GM21619 (cell line): ENCODE measurements at regions not wholly inside any gene's neighbourhood (a gene's known extent, or its start where the extent isn't known, plus 50 kb on each side); places are given as distances from the start of the nearest gene placed in this dataset.

Experiments used
- ATAC-seq: cut with Tn5 transposase; IDR thresholded peaks from one replicate; pipeline ENCODE4 v1.9.1; 2021; ENCODE audit not compliant: unreplicated experiment

- ATAC-seq, result no peak
Measured at GRCh38 chr13:83223546-83223945, 658.7 kb downstream of the SLITRK1 start.

DNA sequence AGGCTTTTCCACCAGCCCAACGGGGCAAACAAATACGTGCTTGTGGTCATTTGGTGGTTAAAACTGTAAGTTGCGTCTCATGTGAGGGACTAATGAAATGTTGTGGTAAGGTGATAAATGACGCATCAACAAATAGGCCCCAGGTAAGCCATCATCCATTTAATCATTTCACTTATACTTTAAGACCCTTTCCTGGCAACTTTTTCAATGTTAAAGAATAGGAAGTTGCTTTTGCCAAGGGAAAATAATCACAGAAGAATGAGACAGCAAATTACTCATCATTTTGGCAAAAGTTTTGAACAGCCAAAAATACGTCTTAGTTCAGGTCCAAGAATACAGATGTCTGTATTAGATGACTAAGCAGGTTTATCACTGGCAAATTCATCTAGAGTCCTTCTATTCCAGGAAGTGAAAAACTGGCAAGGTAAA, 660.4 kb downstream of the SLITRK1 start:
- ATAC-seq, result no peak

DNA sequence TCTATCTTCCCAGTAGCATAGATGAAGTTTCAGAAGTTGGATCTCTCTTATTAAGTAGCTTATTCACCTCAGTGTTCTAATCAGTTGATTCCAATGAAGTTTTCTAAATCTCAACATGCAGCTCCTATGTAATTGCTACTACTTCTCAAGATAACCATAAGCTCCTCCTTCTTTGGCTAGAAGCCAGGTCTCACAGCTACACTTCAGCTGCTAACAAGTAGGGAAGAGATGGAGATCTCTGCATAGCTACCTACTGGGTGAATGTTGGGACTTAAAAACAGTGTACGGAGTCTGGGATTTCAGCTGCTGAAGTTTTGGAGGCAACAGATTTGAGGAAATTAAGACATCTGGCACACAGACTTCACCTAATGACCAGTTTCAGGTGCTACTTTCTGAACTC, 661.0 kb downstream of the SLITRK1 start:
- ATAC-seq, result no peak

GRCh38 chr13:83220241-83220640, 662.0 kb downstream of the SLITRK1 start:
- no peak for ATAC-seq

DNA sequence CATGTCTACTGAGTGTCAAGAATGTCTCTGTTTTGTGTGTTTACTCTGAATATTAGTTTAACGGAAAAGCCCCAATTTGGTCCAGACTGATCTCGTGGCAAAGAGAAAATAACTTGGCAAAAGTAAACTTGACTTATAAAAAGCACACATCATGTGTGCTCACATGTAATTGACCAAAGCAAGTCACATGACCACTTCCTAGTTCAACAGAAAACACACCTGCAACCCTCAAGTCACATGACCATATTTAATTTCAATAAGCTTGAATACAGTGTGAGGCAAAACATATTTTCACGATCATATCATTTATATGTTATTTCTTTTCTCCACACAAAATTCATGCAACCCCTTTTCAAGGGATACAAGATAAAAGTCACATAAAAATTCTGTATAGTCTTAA, 662.4 kb downstream of the SLITRK1 start:
- ATAC-seq, result no peak

- ATAC-seq, result no peak
Measured at GRCh38 chr13:83216479-83217245, 665.6 kb downstream of the SLITRK1 start.

DNA sequence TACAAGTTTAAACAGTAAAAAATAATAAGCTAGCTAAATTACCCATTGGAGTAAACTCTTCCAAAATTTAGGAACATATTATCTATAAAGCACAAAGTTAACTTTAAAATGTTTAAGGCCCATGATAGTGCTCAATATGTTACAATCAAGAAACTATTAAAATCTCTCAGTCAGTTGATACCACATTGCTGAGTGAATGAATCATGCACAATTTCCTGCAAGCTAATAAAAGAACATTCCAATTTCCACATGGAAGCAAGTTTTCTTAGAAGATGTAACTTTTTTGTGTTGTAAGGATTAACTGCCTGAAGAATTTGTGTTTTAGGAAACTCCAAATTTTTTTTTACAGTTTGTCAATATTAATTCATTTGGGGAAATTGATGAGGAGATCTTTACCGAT, 666.6 kb downstream of the SLITRK1 start:
- ATAC-seq, result no peak

DNA sequence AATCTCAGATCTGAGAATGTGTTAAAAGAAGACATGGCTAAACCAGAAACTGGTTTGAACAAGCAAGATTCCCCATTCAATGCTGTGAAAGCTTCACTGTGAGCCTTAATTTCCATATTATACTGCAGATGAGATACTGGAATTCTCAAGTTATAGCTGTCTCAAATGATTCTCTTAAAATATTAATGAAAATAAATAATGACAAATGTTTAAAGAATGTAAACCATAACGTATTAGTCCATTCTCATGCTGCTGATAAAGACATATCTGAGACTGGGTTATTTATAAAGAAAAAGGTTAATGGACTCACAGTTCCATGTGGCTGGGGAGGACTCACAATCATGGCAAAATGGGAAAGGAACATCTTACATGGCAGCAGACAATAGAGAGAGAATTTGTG, 667.8 kb downstream of the SLITRK1 start:
- ATAC-seq, result no peak

DNA sequence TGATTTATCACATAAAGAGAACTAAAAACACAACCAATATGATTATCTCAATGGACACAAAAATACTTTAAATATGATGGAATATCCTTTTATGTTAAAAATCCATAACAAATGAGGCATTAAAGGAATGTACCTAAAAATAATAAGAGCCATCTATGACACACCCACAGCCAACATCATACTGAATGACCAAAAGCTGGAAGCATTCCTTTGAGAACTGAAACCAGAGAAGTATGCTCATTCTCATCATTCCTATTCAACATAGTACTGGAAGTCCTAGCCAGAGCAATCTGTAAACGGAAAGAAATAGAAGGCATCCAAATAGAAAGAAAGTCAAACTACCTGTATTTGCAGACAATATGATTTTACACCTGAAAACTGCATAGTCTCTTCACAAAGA, 671.0 kb downstream of the SLITRK1 start:
- no peak for ATAC-seq

DNA sequence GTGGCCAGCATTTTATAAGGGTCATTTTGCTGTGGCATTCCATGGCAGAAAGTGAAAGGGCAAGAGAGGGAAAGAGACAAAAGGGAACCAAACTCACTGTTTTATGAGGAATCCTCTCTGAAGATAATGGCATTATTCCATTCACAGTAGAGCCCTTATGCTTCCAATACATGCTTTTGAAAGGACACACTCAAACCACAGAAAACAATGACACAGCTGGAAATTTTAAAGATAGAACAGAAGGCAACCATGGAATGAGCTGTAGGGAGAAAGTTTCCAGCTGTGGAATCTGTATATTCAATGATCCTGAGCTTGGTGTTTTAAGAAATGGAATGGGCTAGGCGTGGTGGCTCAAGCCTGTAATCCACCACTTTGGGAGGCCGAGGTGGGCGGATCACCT, 677.4 kb downstream of the SLITRK1 start:
- ATAC-seq, result no peak

DNA sequence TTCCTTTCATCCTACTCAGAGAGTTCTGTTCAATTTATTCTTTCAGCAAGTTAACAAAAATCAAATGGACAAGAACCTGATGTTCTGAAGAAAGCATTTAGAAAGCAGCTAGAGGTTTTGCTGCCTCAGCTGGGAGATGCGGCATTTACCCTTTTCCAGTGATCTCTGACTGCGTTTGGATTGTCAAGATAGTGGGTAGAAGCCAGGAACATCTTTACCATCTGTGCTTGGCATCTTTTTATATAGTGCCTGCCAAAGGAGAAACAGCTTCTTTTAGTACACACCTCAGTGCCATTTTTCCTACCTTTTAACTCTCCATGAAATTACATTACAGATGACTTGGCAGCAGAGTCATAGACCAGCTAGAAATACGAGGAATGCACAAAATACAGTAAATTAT, 680.8 kb downstream of the SLITRK1 start:
- ATAC-seq, result no peak

DNA sequence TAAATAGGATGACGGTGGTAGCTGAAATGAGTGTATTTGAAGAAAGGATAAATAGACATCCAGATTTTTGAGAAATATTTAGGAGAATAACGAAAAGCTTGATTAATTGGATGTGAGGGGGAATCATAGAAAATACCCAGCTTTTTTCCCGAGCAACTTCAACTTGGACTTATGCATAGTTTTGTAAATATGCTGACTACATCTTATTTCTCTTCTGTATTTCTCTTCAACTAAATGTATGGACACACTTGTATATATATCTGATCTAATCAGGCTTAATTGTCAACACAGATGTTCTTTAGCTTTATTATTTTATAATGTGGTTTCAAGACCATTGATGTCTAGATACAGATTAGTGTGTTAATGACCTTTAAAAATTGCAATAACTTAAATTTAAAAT, 685.0 kb downstream of the SLITRK1 start:
- ATAC-seq, result no peak

GRCh38 chr13:83190020-83190419, 692.3 kb downstream of the SLITRK1 start:
- no peak for ATAC-seq

GRCh38 chr13:83184819-83185218, 697.5 kb downstream of the SLITRK1 start:
- ATAC-seq, result no peak

DNA sequence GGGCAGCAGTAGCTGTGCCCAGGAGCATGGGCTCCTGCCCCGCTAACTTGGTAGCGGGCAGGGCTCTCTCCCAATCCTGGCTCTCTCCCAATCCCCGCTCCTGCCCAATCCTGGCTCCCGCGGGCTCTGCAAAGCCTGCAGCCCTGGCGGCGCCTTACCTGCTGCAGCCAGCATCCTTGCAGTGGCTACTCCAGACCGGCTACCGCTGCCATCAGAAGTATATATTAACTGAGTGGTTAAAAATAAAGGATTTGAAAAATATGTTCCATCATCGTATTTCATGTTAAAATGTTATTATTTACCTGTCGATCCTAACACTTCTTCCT, 698.2 kb downstream of the SLITRK1 start:
- no peak for ATAC-seq

GRCh38 chr13:83183439-83184149, 698.7 kb downstream of the SLITRK1 start:
- no peak for ATAC-seq

DNA sequence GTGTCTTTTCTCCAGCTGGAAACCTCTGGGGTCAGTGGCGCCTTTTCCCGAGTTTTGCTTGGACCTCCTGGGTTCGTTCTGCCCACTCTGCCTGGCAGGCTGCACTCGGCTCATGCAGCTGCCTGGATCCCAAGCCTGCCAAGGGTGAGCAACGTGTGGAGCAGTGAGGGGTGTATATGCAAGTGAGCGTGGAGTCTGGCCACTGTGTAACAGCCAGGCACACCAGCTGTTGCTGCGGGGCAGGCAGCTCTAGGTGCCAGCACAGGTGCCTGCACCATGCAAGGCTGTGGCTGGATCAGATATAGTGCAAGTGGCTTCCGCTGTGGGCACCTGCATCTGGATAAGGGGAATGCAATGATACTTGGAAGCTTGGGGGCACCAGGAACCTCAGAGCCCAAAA, 699.4 kb downstream of the SLITRK1 start:
- ATAC-seq, result no peak

- ATAC-seq, result no peak
Measured at GRCh38 chr13:83178008-83178407, 704.3 kb downstream of the SLITRK1 start.

DNA sequence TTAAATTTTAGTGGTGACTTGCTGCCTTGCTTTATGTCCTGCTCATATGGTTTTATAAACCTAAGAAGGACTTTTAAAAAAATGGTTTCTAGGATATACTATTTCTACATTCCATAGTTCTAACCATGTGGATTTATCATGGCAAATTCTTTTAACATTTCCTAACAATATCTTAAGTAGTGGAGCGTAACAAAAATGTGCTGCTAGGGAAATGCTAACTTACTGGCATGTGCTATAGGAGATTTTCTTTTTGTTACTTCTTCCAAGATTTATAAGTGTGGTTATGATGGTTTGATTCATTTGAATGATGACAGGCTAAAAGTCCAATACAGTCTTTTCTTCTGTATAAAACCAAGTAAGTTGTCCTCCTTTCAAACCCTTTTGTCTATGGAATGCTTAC, 713.7 kb downstream of the SLITRK1 start:
- no peak for ATAC-seq

GRCh38 chr13:83167203-83167602, 715.1 kb downstream of the SLITRK1 start:
- ATAC-seq, result no peak

DNA sequence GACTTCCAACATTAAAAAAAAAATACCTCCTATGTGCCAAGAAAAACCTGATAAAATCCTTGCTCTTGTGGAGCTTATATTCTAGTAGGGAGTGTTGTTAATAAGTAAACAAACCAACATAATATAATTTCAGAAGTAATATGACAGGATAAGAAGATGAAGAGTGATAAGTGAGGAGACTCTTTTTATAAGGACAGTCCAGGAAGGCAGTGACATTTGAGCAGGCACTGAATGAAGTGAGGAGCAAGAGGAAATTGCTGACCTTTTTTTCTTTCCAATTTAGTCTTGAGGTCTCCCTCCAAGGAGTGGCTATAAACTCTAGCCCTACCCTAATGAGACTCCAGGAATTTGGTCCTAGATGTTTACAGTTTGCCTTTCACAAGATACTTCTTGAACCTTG, 715.7 kb downstream of the SLITRK1 start:
- ATAC-seq, result no peak

DNA sequence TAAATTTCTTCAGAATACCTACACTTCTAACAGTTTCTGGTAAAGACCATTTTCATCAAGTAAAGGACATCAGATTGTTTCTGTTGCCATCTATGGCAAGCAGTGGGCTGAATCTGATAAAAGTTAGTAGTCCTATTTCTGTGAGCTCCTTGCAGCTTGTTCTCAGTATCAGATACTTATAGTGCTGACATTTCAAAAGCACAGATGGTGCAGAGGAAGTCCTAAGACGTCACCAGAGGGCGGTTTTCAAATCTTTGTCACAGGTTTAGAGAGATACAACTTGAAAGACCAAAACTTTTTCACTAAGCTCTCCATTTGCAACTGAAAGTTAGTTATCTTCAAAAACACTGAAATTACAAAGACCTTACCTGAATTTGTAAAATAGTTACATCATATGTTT, 719.8 kb downstream of the SLITRK1 start:
- ATAC-seq, result no peak

- no peak for ATAC-seq
Measured at GRCh38 chr13:83153848-83154247, 728.4 kb downstream of the SLITRK1 start.
